Loucy (cell line): ENCODE measurements at regions not wholly inside any gene's neighbourhood (a gene's known extent, or its start where the extent isn't known, plus 50 kb on each side); places are given as distances from the start of the nearest gene placed in this dataset.

Experiments
- H2AFZ ChIP-seq: fragments of 200-600 bp; sonication (generic); 2 replicates; pipeline ENCODE4 v1.6.0; 2016; ENCODE audit warnings: antibody characterized with exemption, mild to moderate bottlenecking, low read length, moderate library complexity
- H3F3A ChIP-seq: fragments of 200-600 bp; 2 replicates; pipeline ENCODE4 v1.6.0; 2016; ENCODE audit warnings: antibody characterized with exemption, low read depth, mild to moderate bottlenecking
- H3K27me3 ChIP-seq: fragments of 200-600 bp; sonication (generic); 2 replicates; pipeline ENCODE4 v1.6.1; 2014; ENCODE audit warnings: low read length, mild to moderate bottlenecking; ENCODE audit not compliant: insufficient read depth, poor library complexity, severe bottlenecking
- H3K36me3 ChIP-seq: fragments of 200-600 bp; sonication (generic); 2 replicates; pipeline ENCODE4 v1.6.1; 2016; ENCODE audit warnings: low read length; ENCODE audit not compliant: insufficient read depth
- H3K4me1 ChIP-seq: fragments of 200-600 bp; sonication (generic); 2 replicates; pipeline ENCODE4 v1.5.1; 2014; ENCODE audit warnings: low read length, mild to moderate bottlenecking; ENCODE audit not compliant: insufficient read depth, poor library complexity, severe bottlenecking
- H3K4me2 ChIP-seq: fragments of 200-600 bp; sonication (generic); 2 replicates; pipeline ENCODE4 v1.6.0; 2014; ENCODE audit warnings: antibody characterized with exemption, low read length, low read depth, mild to moderate bottlenecking; ENCODE audit not compliant: poor library complexity, severe bottlenecking
- H3K4me3 ChIP-seq: fragments of 200-600 bp; sonication (generic); 2 replicates; pipeline ENCODE4 v1.5.1; 2014; ENCODE audit warnings: low read length, mild to moderate bottlenecking, mixed read lengths; ENCODE audit not compliant: poor library complexity, severe bottlenecking
- H3K79me2 ChIP-seq: fragments of 200-600 bp; sonication (generic); 2 replicates; pipeline ENCODE4 v1.6.1; 2014; ENCODE audit warnings: low read length; ENCODE audit not compliant: insufficient read depth
- H3K9ac ChIP-seq: fragments of 200-600 bp; sonication (generic); 2 replicates; pipeline ENCODE4 v1.6.0; 2014; ENCODE audit warnings: mild to moderate bottlenecking, low read depth, low read length, moderate library complexity; ENCODE audit not compliant: poor library complexity, severe bottlenecking
- H3K9me2 ChIP-seq: fragments of 200-600 bp; sonication (generic); replicated peaks from 2 replicates; pipeline ENCODE4 v1.6.1; 2016; ENCODE audit warnings: low read depth, low read length, mixed read lengths
- H3K9me3 ChIP-seq: fragments of 200-600 bp; sonication (generic); 2 replicates; pipeline ENCODE4 v1.6.1; 2014; ENCODE audit warnings: mild to moderate bottlenecking, antibody characterized with exemption, low read length, low read depth; ENCODE audit not compliant: insufficient read depth
- H4K20me1 ChIP-seq: fragments of 200-600 bp; sonication (generic); 2 replicates; pipeline ENCODE4 v1.6.0; 2014; ENCODE audit warnings: antibody characterized with exemption, low read length, mild to moderate bottlenecking; ENCODE audit not compliant: insufficient read depth, poor library complexity, severe bottlenecking
- CTCF ChIP-seq: fragments of 200-600 bp; sonication (generic); conservative IDR thresholded peaks from 2 replicates; pipeline ENCODE4 v1.5.1; 2014; ENCODE audit warnings: mild to moderate bottlenecking, antibody characterized with exemption, low read length
- EZH2phosphoT487 ChIP-seq: fragments of 200-600 bp; IDR thresholded peaks from 2 replicates; pipeline ENCODE4 v1.6.1; 2018; ENCODE audit warnings: antibody characterized with exemption, mild to moderate bottlenecking, moderate library complexity, borderline replicate concordance

- H3K79me2 ChIP-seq = no peaks in the 10 kb centered on the region
- no peak overlapping the region for H3K4me3 ChIP-seq
- no peaks in the 10 kb centered on the region for H4K20me1 ChIP-seq
- TF ChIP-seq EZH2phosphoT487 (no peak), CTCF (no peak)
- H3K9ac ChIP-seq = no peak overlapping the region
- H3K4me2 ChIP-seq = no peak overlapping the region
- no peaks in the 10 kb centered on the region for H3F3A ChIP-seq
- no peaks in the 10 kb centered on the region for H3K9me3 ChIP-seq
- H3K36me3 ChIP-seq = no peaks in the 10 kb centered on the region
- no peaks in the 10 kb centered on the region for H3K4me1 ChIP-seq
- H3K27me3 ChIP-seq = no peaks in the 10 kb centered on the region
- H3K9me2 ChIP-seq = no peaks in the 10 kb centered on the region
- H2AFZ ChIP-seq = no peak overlapping the region
These were observed 147.5 kb upstream of the TCF21 start for GRCh38 chr6:133741375-133741861.

GRCh38 chr6:133743621-133744020 is 145.3 kb upstream of the TCF21 start:
- Histone ChIP-seq H3K9me2 (no peaks in the 10 kb centered on the region), H3K4me3 (no peak overlapping the region), H3K9me3 (no peaks in the 10 kb centered on the region), H2AFZ (no peak overlapping the region), H4K20me1 (no peaks in the 10 kb centered on the region), H3K4me1 (no peaks in the 10 kb centered on the region), H3K27me3 (no peaks in the 10 kb centered on the region), H3K4me2 (no peak overlapping the region), H3K36me3 (no peaks in the 10 kb centered on the region), H3F3A (no peaks in the 10 kb centered on the region), H3K9ac (no peak overlapping the region), H3K79me2 (no peaks in the 10 kb centered on the region)
- TF ChIP-seq CTCF (no peak), EZH2phosphoT487 (no peak)

GRCh38 chr6:133746417-133746770 is 142.5 kb upstream of the TCF21 start:
- H3K4me3 ChIP-seq = no peak overlapping the region
- H2AFZ ChIP-seq = no peak overlapping the region
- no peaks in the 10 kb centered on the region for H3K9me2 ChIP-seq
- H3K36me3 ChIP-seq = no peaks in the 10 kb centered on the region
- H3K9me3 ChIP-seq = no peaks in the 10 kb centered on the region
- no peak overlapping the region for H3K9ac ChIP-seq
- H3F3A ChIP-seq = no peaks in the 10 kb centered on the region
- no peak overlapping the region for H3K4me2 ChIP-seq
- TF ChIP-seq CTCF = no peak
- no peak for TF ChIP-seq EZH2phosphoT487
- no peaks in the 10 kb centered on the region for H3K79me2 ChIP-seq
- H3K27me3 ChIP-seq = no peaks in the 10 kb centered on the region
- no peaks in the 10 kb centered on the region for H3K4me1 ChIP-seq
- H4K20me1 ChIP-seq = no peaks in the 10 kb centered on the region
